MCF 10A (cell line): ENCODE measurements at regions not wholly inside any gene's neighbourhood (a gene's known extent, or its start where the extent isn't known, plus 50 kb on each side); places are given as distances from the start of the nearest gene placed in this dataset.
A peak's percentile ranks its signal among the peaks of the same experiment; 100 is the strongest.
"Not testable (repeated sequence)": the region's sequence is repeated elsewhere in the genome, so short reads cannot be mapped to it uniquely, and the experiment has no call there.

Source experiments
- BruUV-seq: library from RNA; stranded (reverse); fragments of 400-500 nt; replicated peaks from 2 replicates; lab custom pipeline; 2021; lab: Mats Ljungman, UMichigan
- CTCF ChIA-PET: fragments of 300-600 bp; sonication (Branson Sonifier 250); formaldehyde crosslinking; extraction: SDS; loops from one replicate; lab custom pipeline; 2021; ENCODE audit warnings: antibody characterized with exemption, inconsistent platforms; lab: Yijun Ruan, JAX
- POLR2A ChIA-PET: fragments of 300-600, 350-650 bp; sonication (Branson Sonifier 250); formaldehyde crosslinking; extraction: SDS; loops from one replicate; lab custom pipeline; 2020; ENCODE audit warnings: antibody characterized with exemption, inconsistent platforms; lab: Yijun Ruan, JAX
- DNase-seq: peaks from one replicate; pipeline ENCODE4 v3.0.0-alpha.2; 2018; ENCODE audit not compliant: unreplicated experiment
- H3K27ac Mint-ChIP-seq: one replicate; pipeline ENCODE4 v1.8.0; 2022; ENCODE audit warnings: mild to moderate bottlenecking, low read depth, mixed read lengths; ENCODE audit not compliant: unreplicated experiment
- H3K27me3 Mint-ChIP-seq: one replicate; pipeline ENCODE4 v1.8.0; 2022; ENCODE audit warnings: mixed read lengths; ENCODE audit not compliant: insufficient read depth, unreplicated experiment
- H3K36me3 Mint-ChIP-seq: one replicate; pipeline ENCODE4 v1.8.0; 2022; ENCODE audit warnings: mild to moderate bottlenecking, moderate library complexity, mixed read lengths; ENCODE audit not compliant: insufficient read depth, unreplicated experiment
- H3K4me1 Mint-ChIP-seq: one replicate; pipeline ENCODE4 v1.8.0; 2022; ENCODE audit warnings: mixed read lengths; ENCODE audit not compliant: insufficient read depth, unreplicated experiment
- H3K4me3 Mint-ChIP-seq: one replicate; pipeline ENCODE4 v1.8.0; 2022; ENCODE audit warnings: mild to moderate bottlenecking, moderate library complexity, mixed read lengths; ENCODE audit not compliant: unreplicated experiment
- H3K9me3 Mint-ChIP-seq: one replicate; pipeline ENCODE4 v1.8.0; 2022; ENCODE audit warnings: mixed read lengths; ENCODE audit not compliant: unreplicated experiment
- intact Hi-C: fragments of 100-400 bp; cut with micrococcal nuclease; formaldehyde crosslinking; loops from 2 replicates; pipeline ENCODE4 v1.14.1; 2022
- TF ChIP-seq, protein P1 (sequence below): fragments of 200-600 bp; IDR thresholded peaks from one replicate; pipeline ENCODE4 v1.8.0; 2022; ENCODE audit warnings: antibody characterized with exemption, mild to moderate bottlenecking; ENCODE audit not compliant: unreplicated experiment

GRCh38 chr4:140223056-140223810 is 69.2 kb upstream of the MAML3 start:
- POLR2A ChIA-PET = no interaction called here
- TF ChIP-seq, protein P1, sequence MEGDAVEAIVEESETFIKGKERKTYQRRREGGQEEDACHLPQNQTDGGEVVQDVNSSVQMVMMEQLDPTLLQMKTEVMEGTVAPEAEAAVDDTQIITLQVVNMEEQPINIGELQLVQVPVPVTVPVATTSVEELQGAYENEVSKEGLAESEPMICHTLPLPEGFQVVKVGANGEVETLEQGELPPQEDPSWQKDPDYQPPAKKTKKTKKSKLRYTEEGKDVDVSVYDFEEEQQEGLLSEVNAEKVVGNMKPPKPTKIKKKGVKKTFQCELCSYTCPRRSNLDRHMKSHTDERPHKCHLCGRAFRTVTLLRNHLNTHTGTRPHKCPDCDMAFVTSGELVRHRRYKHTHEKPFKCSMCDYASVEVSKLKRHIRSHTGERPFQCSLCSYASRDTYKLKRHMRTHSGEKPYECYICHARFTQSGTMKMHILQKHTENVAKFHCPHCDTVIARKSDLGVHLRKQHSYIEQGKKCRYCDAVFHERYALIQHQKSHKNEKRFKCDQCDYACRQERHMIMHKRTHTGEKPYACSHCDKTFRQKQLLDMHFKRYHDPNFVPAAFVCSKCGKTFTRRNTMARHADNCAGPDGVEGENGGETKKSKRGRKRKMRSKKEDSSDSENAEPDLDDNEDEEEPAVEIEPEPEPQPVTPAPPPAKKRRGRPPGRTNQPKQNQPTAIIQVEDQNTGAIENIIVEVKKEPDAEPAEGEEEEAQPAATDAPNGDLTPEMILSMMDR = no peak
- no peaks in the 10 kb centered on the region for H3K9me3 Mint-ChIP-seq
- intact Hi-C loops = no loop called here
- no TSS peak for BruUV-seq
- CTCF ChIA-PET = interaction anchor here (0.5 to 0.7 kb wide), 2 partner anchors 21 to 107 kb away, joined by 4 read pairs; no protein-coding TSS in a partner anchor
- H3K27me3 Mint-ChIP-seq = no peaks in the 10 kb centered on the region
- no peak for DNase-seq
- H3K4me3 Mint-ChIP-seq = no peak overlapping the region
- H3K27ac Mint-ChIP-seq = peak overlapping the region; percentile 51
- H3K36me3 Mint-ChIP-seq = no peaks in the 10 kb centered on the region
- H3K4me1 Mint-ChIP-seq = peaks cover 5% of the 10 kb centered on the region

DNA sequence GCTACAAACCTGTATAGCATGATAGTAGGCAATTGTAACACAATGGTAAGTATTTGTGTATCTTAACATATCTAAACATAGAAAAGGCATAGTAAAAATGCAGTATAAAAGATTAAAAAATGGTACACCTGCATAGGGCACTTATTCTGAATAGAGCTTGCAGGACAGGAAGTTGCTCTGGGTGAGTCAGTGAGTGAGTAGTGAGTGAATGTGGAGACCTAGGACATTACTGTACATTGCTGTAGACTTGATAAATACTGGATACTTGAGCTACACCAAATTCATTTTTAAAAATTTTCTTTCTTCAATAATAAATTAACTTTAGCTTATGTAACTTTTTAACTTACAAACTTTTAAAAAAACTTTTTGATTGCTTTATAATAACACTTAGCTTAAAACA is 68.2 kb upstream of the MAML3 start:
- H3K27ac Mint-ChIP-seq = peak overlapping the region; percentile 51
- intact Hi-C loops = no loop called here
- POLR2A ChIA-PET = interaction anchor here (0.6 kb wide), 1 partner anchor 266 kb away, joined by 3 read pairs; no protein-coding TSS in a partner anchor
- CTCF ChIA-PET = interaction anchor here (0.7 kb wide), 1 partner anchor 353 kb away, joined by 3 read pairs; no protein-coding TSS in a partner anchor
- no peaks in the 10 kb centered on the region for H3K9me3 Mint-ChIP-seq
- BruUV-seq = no TSS peak
- no peaks in the 10 kb centered on the region for H3K27me3 Mint-ChIP-seq
- TF ChIP-seq, protein P1 = no peak
- no peaks in the 10 kb centered on the region for H3K36me3 Mint-ChIP-seq
- peak; percentile 40 for DNase-seq
- peaks cover 5% of the 10 kb centered on the region for H3K4me1 Mint-ChIP-seq
- no peak overlapping the region for H3K4me3 Mint-ChIP-seq

- DNase-seq = no peak
- Mint-ChIP-seq H3K27ac (no peak overlapping the region), H3K27me3 (no peaks in the 10 kb centered on the region), H3K36me3 (no peaks in the 10 kb centered on the region), H3K4me3 (no peak overlapping the region), H3K9me3 (no peaks in the 10 kb centered on the region), H3K4me1 (peaks cover 5% of the 10 kb centered on the region)
- BruUV-seq = no TSS peak
- TF ChIP-seq, protein P1 = no peak
- ChIA-PET CTCF (no interaction called here), POLR2A (no interaction called here)
- intact Hi-C loops = no loop called here
These were observed 66.1 kb upstream of the MAML3 start for GRCh38 chr4:140220058-140220457.

DNA sequence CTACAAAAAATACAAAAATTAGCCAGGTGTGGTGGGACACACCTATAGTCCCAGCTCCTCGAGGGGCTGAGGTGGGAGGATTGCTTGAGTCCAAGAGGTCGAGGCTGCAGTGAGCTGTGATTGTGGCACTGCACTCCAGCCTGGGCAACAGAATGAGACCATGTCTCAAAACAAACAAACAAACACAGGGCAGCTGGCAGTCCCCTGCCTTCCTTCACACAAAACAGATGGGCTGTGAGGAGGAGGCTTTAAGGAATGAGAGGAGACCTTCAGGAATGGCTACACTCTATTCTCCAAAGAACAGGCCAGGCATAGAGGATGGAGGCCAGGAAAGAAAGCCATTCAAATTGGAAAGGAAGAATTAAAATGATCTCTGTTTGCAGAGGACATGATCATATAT is 65.6 kb upstream of the MAML3 start:
- Mint-ChIP-seq H3K9me3 (no peaks in the 10 kb centered on the region), H3K27me3 (no peaks in the 10 kb centered on the region), H3K4me1 (peaks cover 5% of the 10 kb centered on the region), H3K4me3 (no peak overlapping the region), H3K27ac (no peak overlapping the region), H3K36me3 (no peaks in the 10 kb centered on the region)
- ChIA-PET POLR2A (no interaction called here), CTCF (no interaction called here)
- intact Hi-C loops = no loop called here
- no peak for DNase-seq
- TF ChIP-seq, protein P1 = no peak
- no TSS peak for BruUV-seq

DNA sequence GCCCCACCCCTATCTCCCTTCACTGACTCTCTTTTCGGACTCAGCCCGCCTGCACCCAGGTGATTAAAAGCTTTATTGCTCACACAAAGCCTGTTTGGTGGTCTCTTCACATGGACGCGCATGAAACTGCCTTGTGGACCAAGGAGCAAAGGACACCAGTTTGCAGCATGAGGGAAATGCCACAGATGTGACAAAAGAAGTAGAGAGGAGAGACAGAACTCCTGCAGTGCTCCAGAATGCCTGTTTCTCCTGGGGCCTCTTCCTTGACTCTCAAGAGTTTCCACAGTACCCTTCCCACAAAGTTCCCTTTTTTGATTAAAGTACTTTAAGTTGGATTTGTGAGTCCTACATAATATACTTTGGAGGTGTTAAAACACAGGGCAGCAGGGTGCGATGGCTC is 65.1 kb upstream of the MAML3 start:
- H3K4me1 Mint-ChIP-seq, intact Hi-C loops, POLR2A ChIA-PET, H3K36me3 Mint-ChIP-seq, CTCF ChIA-PET, BruUV-seq, H3K27me3 Mint-ChIP-seq, DNase-seq, H3K27ac Mint-ChIP-seq, H3K9me3 Mint-ChIP-seq, H3K4me3 Mint-ChIP-seq: not testable (repeated sequence)
